ENCODE measurements at regions not wholly inside any gene's neighbourhood (a gene's known extent, or its start where the extent isn't known, plus 50 kb on each side); places are given as distances from the start of the nearest gene placed in this dataset.

DNA sequence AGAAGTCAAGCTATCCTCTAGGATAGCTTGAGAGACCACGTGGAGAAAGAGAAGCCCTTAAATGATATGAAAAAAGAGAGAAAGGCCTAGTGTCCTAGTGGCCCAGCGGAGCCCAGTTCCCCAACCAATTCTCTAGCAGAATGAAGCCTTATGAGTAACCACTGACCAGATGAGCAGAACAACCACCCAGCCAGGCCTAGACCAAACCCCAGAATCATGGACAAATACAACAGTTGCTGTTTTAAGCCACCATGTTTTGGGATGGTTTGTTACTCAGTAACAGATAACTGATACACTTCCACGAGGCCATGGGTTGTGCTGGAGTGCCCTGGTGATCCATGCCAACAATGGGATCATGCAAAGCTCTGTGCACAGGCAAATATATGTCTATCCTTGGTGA lies 377.1 kb downstream of the SOX9 start:
- DNase-seq (ENCODE audit: low read depth, low spot score): no peak

DNA sequence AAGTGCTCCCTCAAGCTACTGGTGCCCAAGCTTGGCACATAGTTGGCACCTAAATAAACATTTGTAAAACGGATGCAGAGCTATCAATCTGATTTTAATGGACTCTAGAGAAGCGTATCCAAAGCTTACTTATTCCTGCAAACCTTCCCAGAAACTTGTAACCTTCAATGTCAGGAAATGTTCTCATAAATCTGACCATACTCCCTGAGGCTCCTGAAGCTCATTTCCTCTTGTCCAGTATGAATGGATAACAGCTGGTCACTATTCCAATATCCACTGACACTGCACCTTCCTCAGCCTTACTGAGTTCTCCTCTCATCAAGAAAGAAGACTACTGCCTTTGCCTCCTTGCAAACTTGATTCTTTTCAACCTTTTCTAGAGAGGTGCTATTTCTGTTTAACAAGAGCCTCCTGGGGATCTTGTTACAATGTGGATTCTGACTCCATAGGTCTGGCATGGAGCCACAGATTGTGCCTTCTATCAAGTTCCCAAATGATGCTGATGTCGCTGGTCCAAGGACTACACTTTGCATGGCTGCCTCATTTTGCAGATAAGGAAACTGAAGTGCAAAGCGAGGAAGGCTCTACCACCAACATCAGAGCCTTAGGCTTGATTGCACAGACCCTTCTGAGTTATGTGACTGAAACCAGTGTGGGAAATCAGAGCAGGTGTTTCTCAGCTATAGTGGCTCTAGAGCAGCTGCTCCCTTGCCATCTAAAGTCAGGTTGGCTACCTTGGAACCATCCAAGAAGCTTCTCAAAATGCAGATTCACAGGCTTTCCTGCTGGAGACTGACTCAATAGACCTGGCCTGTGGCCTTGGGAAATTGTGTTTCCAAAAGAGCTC lies 377.8 kb downstream of the SOX9 start:
- no peak for DNase-seq (ENCODE audit: low read depth, low spot score)

DNA sequence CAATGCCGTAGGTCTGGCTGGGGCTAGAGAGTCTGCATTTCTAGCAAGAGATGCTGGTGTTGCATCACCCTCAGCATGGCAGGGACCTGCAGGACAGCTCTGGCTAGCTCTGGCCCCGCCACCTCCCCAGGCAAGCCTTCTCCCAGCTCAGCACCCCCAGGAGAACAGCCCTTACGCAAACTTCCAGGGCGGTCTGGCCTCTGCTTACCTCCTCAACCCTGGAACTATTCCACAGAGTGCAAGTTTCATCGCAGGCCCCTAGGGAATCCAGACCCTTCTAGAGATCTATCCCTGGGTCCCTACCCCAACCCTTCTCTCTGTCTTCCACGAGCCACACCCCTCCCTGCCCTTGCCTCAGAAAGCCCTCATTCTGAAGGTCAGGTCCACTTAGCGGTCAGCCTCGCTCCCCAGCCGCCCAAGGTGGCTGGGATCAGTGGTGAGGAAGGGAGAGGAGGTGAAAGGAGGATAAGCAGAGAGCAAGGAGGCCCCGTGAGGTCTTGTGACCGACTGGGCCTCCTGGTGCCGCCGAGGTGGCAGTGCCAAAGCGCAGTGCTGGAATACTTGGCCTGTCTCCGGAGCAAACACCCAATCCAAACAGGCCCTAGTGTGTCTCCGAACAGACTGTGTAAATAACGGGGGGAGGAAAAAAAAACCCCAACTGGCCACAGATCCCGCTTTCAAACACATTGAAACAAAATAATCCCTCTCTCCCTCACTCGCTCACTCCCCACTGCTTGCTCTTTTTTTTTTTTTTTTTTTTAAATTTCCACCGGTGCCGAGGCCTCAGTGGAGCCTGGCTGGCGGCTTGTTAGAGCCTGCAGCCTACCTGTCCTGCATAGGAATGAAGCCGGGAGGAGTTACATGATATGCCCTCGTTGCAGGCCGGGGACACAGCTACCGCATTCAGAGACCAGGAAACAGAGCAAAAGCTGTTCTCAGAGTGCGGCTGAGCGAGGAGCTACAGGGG lies 380.9 kb downstream of the SOX9 start:
- no peak for DNase-seq (ENCODE audit: low read depth, low spot score)

DNA sequence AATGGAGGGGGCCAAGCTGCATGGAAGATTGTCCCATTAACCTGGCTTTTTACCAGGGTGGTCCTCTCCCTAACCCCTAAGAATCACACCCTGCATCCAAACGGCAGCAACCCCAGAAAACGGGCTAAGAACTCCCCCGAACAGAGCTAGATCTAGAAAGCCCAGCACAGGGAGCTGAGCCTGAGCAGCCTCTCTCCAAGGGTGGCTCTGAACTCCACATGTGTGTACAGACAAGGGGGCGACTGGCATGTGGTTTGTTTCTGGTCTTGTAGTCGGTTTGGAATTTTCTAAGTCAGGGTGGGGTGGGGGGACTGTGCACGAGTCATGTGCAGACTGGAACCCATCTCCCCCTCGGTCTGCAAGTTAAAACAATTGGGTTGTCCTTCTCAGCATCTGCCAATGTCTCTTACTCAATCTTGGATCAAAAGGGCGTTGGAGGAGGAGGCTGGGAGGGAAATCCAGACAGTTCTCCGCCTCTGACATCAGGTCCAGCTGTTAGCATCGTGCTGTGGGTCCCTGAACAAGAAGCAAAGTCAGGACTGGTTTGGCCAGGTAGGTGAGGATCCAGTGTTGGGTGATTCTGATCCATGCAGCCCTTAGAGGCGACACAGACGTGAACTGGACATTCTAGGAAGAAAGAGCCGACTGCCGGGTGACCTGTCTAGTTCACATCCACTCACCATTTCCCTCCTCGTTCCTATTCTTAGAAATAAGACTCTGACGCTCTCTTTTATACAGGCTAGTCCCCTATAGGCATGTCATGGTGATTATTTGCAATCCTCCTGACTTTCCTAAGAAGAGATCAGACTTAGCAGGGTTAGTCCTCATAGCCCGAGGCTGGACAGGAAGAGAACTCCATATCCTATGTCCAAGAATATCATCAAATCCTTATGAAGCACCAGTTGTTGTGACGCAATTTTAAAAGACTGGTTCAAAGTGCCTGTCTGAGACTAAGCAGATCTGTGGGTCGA lies 381.8 kb downstream of the SOX9 start:
- no peak for DNase-seq (ENCODE audit: low read depth, low spot score)

DNA sequence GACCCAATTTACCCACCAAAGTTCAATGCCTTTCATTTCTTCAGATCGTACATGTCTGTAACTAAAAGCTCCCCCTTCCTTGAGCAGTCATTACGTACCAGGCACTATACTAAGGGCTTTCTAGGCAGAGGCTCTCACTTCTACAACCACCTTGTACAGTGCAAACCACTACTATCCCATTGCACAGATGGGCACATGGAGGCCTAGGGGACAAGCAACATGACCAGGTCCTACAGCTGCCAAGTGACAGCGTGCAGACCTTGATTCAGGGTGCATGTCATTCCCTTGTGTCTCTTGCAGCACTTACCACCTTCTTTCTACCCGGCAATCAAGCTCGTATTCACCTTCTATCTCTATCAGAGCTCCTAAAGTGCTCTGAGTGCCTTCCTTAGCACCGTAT lies 382.7 kb downstream of the SOX9 start:
- no peak for DNase-seq (ENCODE audit: low read depth, low spot score)

DNA sequence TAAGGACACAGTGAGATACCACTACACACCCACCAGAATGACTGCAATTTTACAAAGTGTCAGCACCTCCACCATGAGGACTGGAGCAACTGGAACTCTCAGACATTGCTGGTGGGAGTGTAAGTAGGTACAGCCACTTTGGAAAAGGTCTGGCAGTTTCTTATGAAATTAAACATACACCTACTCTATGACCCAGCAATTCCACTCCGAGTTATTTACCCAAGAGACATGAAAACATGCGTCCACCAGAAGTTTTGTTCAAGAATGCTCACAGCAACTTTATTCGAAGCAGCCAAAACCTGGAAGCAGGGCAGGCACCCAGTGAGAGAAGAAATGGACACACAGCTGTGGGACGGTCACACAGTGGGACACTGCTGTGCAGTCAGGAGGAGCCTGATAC lies 384.0 kb downstream of the SOX9 start:
- DNase-seq (ENCODE audit: low read depth, low spot score): no peak

DNA sequence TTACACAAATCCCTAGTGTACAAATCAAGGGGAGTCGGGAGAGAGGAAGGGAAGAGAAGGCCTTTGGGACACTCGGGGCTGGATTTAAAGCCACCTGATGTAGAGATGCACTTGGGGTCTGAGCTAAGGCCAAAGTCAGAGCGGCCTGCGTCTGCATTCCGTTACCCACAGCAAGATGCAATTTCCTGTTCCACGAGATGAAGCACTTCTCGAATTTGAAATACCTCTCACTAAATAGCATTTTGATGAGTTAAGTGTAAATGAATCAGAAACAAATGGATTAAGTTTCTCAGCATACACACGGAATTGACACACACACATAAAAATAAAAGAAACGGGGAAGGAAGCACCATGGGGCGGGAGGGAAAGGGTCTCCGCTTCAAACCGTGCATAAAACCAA lies 386.0 kb downstream of the SOX9 start:
- DNase-seq (ENCODE audit: low read depth, low spot score): no peak

DNA sequence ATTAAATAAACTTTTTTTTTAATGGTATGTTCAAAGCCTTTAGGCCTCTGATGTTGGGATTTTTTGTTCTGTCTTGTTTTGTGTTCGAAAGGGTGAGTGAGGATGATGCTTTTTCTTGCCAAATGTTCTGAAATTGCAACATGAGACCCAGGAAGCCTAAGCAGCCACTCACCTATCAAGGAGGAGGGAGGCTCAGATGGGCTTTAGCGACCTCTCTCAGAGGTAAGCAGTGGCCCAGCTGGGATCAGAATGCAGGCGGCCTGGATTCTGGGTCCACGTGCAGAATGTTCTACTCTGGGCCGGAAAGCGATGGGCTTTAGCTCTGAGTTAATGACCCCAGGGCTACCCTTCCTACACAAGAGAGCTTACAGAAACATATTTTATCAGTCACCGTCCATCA lies 386.6 kb downstream of the SOX9 start:
- DNase-seq (ENCODE audit: low read depth, low spot score): no peak

DNA sequence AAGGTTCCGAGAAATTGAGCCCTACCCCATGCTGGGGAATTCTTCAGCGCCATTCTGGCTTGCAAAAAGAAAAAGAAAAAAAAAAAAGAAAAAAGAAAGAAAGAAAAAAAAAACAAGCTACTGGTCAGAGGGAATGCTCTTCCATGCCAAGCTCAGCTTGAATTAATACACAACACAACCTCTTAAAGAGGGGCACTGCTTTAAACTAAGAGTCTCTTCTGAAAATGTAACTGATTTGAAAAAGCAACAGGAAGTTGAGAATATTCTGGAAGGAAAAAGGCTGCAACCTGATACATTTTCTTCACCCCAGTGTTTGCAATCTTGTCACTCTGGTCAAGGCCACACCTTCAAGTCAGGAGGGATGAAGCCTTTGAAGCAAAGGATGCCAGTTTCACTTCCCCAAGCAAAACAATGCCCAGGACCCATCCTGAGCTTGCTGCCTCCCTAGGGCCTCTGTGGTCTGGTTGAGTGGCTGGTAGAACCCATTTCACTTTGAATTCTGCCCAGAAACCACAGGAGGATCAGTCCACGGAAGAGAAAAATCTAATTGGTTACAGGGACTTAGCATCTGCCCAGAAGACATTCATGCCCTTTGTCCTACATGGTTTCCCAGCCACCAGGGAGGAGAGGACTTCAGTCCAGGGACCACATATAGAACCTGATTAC lies 389.7 kb downstream of the SOX9 start:
- peak; percentile 61 for DNase-seq (ENCODE audit: low read depth, low spot score)

DNA sequence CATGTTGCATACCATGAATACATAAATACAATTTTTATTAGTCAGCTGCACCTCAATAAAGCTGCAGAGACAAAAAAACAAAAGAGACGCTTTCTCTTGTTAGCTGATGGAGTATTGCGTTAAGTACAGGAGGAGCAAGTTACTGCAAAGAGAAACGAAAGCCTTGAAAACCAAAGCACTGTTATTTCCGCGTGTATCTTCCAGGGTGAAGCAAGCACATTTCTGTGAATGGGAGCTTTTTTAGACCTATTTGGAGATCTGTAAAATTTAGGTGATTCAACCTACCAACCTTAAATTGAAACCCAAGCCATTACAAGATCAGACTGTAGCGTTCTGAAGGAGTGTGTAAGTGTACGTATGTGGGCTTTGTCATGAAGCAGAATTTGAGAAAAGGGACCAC lies 390.4 kb downstream of the SOX9 start:
- no peak for DNase-seq (ENCODE audit: low read depth, low spot score)

DNA sequence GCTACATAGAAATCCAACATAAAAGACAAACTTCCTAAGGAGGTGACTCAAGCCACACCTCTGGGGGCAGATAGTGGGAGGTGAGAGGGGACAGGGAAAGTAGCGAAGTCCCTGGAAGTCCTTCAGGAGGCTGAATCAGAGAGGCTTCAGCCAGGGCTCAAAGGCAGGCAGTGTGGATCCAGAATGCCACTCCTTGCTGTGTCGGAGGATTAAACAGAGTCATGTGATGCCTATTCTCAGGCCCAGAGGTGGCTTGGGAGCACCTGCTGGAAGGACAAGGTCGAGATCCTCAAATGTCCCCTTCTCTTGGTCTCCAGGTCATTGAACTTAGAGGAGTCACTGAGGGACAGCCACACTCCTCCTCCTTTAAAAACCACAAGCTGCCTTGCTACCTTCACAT lies 391.1 kb downstream of the SOX9 start:
- DNase-seq (ENCODE audit: low read depth, low spot score): no peak

DNA sequence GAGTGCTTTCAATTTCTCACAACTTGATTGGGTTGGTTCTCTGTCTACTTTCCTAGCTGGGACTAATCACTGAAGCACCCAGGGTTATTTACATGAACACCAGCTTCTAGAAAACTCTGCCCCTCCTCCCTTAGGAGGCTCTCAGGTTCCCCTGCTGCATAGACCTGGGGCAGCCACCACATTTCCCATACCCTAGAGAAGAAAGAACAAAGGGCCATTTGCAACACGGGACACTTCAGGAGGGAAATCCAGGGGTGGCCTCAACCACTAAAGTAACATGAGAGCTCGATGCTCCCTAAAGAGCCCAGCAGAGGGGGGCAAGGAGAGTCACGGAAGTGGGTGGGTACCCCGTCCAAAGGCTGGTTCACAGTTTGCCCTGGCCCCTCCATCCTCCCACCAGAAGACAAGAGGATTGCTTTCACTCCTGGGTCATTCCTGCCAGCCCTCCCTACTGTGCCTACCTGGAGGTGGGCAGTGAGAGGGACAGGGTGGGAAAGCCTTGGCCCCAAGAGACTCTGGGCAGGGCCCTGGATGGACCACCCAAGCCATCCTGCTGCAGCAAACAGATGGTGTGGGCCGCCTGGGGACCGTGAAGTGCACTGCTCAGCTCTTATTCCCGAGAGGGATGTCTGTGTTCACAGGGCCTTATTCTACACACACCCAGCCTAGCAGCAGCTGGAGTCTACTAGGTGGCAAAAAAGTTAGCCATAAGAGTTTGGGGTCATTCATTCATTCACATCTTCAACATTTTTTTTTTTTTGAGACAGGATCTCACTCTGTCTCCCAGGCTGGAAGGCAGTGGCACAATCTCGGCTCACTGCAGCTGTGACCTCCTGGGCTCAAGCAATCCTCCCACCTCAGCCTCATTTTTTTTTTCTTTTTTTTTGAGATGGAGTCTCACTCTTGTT lies 392.1 kb downstream of the SOX9 start:
- DNase-seq (ENCODE audit: low read depth, low spot score): no peak

DNA sequence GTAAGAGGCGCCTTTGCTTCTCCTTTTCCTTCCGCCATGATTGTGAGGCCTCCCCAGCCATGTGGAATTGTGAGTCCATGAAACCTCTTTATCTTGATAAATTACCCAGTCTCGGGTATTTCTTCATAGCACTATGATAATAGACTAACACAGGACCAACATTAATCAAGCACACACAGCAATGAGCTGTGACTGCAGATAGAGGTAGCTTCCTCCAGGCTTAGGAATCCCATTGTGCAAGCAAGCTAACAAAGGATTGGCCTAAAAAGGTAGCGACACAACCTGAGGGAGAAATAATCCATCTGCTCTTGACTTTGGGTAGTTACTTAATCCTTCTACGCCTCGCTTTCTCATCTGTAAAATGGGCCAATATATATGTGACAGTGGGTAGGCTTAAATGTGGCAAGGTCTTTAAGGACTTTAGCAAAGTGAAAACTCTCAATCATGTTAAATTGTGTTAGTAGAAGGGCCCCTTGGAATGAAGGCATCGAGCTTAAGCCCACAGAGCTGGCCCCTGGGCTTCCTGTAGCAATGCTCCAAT lies 393.6 kb downstream of the SOX9 start:
- no peak for DNase-seq (ENCODE audit: low read depth, low spot score)

DNA sequence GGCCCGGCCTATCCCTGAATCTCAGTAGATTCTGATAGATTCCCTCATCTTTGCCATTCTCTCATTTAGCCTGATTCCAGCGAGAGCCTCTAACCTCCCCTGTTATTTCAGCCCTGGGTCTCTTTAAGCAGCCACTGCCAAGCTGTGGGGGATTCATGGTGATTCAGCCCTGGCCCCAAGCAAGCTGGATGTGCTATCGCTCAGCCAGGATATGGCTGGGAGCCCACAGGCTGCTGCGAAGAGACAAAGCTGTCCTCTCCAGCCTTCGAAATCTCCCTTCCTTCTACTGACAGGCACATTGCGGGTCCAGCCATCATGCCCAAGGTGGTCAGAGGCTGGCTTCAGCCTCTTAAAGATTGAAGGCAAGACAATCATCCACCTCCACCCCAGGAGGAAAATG lies 394.1 kb downstream of the SOX9 start:
- DNase-seq (ENCODE audit: low read depth, low spot score): no peak

DNA sequence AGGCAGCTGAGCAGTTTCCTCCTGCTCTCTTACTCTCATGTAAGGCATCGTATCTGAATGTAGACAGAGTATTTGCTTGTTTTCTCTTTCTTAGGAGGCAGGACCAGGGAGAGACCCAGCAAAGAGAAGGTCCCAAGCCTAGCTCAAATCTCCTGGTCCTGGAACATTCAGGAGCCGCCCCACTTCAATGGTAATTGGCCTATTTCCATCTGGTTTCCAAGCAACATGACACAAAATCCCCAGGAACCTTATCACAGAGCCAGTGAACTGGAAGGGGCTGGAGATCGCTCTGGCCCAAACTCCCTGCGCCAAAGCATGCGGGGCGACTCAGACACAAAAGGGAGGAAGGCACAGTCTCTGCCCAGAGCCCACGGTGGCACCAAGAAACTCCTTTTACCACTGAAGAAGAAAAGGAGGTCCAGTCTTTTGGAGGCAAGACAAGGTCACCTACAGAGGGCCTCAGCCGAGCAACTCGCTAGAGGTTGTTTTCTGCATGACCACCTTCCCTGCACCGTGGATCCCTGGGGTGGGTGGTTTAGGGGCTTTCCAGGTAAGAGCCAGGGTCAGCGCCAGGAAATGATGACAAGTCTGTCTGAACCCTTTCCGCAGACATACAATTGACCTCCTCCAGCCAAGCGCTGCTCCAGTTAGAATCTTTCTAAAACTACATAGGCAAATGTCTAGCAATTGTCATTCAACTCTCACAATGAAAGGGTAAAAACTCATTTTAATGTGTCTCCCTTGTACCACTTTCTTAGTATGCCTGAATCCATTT lies 394.7 kb downstream of the SOX9 start:
- DNase-seq (ENCODE audit: low read depth, low spot score): no peak

DNA sequence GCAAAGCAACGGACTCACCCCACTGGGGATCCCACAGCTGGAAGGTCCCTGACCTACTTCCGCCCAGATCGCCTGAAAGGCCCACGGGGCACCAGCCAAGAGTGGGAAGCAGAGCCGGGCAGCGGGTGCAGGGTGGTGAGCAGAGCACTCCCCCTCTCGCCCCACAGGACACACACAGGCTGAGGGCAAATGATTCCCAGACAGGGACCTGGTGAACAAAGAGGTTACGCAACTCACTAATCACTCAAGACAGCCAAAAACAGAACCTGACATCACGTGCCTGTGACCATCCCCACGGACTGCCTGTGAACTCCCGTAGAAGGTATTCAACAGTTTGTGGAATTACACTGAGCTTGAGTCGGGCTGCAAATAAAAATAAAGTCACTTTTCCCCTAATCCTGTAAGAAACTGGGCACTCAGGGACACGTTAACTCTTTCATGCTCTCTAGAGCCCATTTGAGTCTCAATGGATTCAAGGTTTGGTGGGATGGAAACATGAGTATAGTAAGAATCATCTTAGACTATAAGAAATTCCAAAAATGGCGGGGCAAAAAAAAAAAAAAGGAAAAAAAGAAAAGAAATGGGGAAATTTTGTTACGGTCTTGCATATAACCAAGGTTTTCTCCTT lies 396.1 kb downstream of the SOX9 start:
- no peak for DNase-seq (ENCODE audit: low read depth, low spot score)

DNA sequence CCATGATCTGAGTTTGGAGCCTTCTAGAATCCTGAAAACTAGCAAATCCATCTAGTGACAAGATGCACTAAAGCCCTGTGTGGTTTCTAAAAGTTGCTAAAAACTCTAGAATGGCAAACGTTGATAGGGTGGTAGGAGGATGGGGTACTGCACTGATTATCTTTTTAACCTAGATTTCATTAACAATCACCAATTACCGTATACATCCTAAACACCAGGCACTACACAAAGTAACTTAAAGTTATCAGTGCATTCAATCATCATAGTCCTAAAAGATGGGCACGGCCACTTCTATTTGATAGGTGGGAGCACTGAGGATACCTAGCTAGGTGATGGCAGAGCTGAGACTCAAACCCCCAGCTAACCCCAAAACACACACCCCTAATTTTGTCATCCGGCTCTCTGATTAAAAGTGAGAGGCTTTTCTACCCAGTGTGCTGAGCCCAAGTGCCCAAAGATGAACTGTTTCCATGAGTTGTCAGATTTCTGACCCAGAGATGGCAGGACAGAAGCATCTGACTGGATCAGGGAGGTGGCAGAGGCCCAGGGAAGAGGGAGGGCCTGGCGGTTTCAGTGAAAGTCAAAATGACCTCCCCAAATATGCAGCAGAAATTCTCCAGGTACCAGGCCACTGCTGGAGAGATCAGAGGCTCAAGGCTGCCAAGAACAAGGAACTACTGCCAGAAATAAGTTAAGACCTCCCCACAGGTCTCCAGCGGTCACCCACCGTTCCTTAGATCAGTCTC lies 396.8 kb downstream of the SOX9 start:
- no peak for DNase-seq (ENCODE audit: low read depth, low spot score)
